ENCODE measurements at regions not wholly inside any gene's neighbourhood (a gene's known extent, or its start where the extent isn't known, plus 50 kb on each side); places are given as distances from the start of the nearest gene placed in this dataset.

GRCh38 chr7:51645702-51646298, 329.2 kb upstream of the COBL start:
- no peak for TF ChIP-seq CTCF (IDR thresholded peaks at IDR 0.05; ENCODE audit: insufficient read depth, missing control alignments)
- no peak for FAIRE-seq
- DNase-seq (ENCODE audit: insufficient read length, low spot score), result no peak

- DNase-seq (ENCODE audit: insufficient read length, low spot score), result no peak
- no peak for FAIRE-seq
- TF ChIP-seq CTCF (IDR thresholded peaks at IDR 0.05; ENCODE audit: insufficient read depth, missing control alignments), result no peak
These were observed 328.6 kb upstream of the COBL start for GRCh38 chr7:51645255-51645654.

- no peak for TF ChIP-seq CTCF (IDR thresholded peaks at IDR 0.05; ENCODE audit: insufficient read depth, missing control alignments)
- FAIRE-seq (no peak), DNase-seq (ENCODE audit: insufficient read length, low spot score) (no peak)
These were observed 327.6 kb upstream of the COBL start for GRCh38 chr7:51644216-51644615.

- TF ChIP-seq CTCF (IDR thresholded peaks at IDR 0.05; ENCODE audit: insufficient read depth, missing control alignments), result no peak
- no peak for FAIRE-seq
- DNase-seq (ENCODE audit: insufficient read length, low spot score), result no peak
These were observed 324.2 kb upstream of the COBL start for GRCh38 chr7:51640841-51641240.

- no peak for TF ChIP-seq CTCF (IDR thresholded peaks at IDR 0.05; ENCODE audit: insufficient read depth, missing control alignments)
- FAIRE-seq, result no peak
- no peak for DNase-seq (ENCODE audit: insufficient read length, low spot score)
These were observed 323.2 kb upstream of the COBL start for GRCh38 chr7:51639661-51640334.

- no peak for TF ChIP-seq CTCF (IDR thresholded peaks at IDR 0.05; ENCODE audit: insufficient read depth, missing control alignments)
- no peak for FAIRE-seq
- DNase-seq (ENCODE audit: insufficient read length, low spot score), result no peak
These were observed 319.9 kb upstream of the COBL start for GRCh38 chr7:51636503-51636902.

GRCh38 chr7:51635775-51636174, 319.2 kb upstream of the COBL start:
- no peak for FAIRE-seq

More at GRCh38 chr7:51635775-51636174, 319.2 kb upstream of the COBL start:
- DNase-seq (ENCODE audit: insufficient read length, low spot score), result no peak
- no peak for TF ChIP-seq CTCF (IDR thresholded peaks at IDR 0.05; ENCODE audit: insufficient read depth, missing control alignments)

All from D721Med (cell line).